Endothelial cell of umbilical vein (primary cell): ENCODE measurements at regions not wholly inside any gene's neighbourhood (a gene's known extent, or its start where the extent isn't known, plus 50 kb on each side); places are given as distances from the start of the nearest gene placed in this dataset.

Source experiments
- CTCF ChIP-seq, 2 donors: IDR thresholded peaks; 1 replicate in 1 of 2; 2 replicates in 1 of 2; pipeline ENCODE4 v1.5.1; 2011; ENCODE audit warnings: low read length in 2 of 2, mild to moderate bottlenecking in 2 of 2, moderate library complexity in 2 of 2, control low read depth in 1 of 2, inconsistent platforms in 1 of 2, low read depth in 1 of 2; ENCODE audit not compliant: insufficient read depth in 1 of 2; ENCODE audit errors: extremely low read depth in 1 of 2
- EZH2 ChIP-seq: IDR thresholded peaks from 2 replicates; pipeline ENCODE4 v1.6.1; 2012; ENCODE audit warnings: borderline replicate concordance, low read depth, mild to moderate bottlenecking, moderate library complexity, low read length, inconsistent platforms; ENCODE audit not compliant: severe bottlenecking
- JUN ChIP-seq: IDR thresholded peaks from 2 replicates; pipeline ENCODE4 v1.6.1; 2011; ENCODE audit warnings: borderline replicate concordance, low read depth; ENCODE audit not compliant: insufficient read length, insufficient read depth
- POLR2A ChIP-seq: IDR thresholded peaks from 2 replicates; pipeline ENCODE4 v1.6.1; 2012; ENCODE audit warnings: low read depth, mild to moderate bottlenecking, control low read depth, low read length

GRCh38 chrX:6821730-6822129 lies 286.8 kb upstream of the VCX3A start:
- TF ChIP-seq CTCF (IDR thresholded peaks at IDR 0.05; ENCODE audit: extremely low read depth in 1 of 2, insufficient read depth in 1 of 2, low read depth in 1 of 2, low read length in 2 of 2) (no peak), EZH2 (no peak), JUN (no peak), POLR2A (no peak)
